ENCODE measurements at regions not wholly inside any gene's neighbourhood (a gene's known extent, or its start where the extent isn't known, plus 50 kb on each side); places are given as distances from the start of the nearest gene placed in this dataset.

GRCh38 chr17:72344613-72345012, 223.8 kb downstream of the SOX9 start:
- Mint-ChIP-seq H3K27me3 (peaks cover 2% of the 10 kb centered on the region), H3K36me3 (no peaks in the 10 kb centered on the region), H3K27ac (no peak overlapping the region), H3K4me3 (peak overlapping the region in 1 of 4 donors; percentile 74), H3K4me1 (peaks cover 0 to 3% (median 0%) of the 10 kb centered on the region in 3 donors), H3K9me3 (peaks cover 0 to 7% (median 5%) of the 10 kb centered on the region in 3 donors)

GRCh38 chr17:72345088-72345487, 224.3 kb downstream of the SOX9 start:
- Mint-ChIP-seq H3K4me3 (no peak overlapping the region), H3K9me3 (peaks cover 0 to 7% (median 5%) of the 10 kb centered on the region in 3 donors), H3K36me3 (no peaks in the 10 kb centered on the region), H3K4me1 (peaks cover 0 to 3% (median 0%) of the 10 kb centered on the region in 3 donors), H3K27me3 (peaks cover 2% of the 10 kb centered on the region), H3K27ac (no peak overlapping the region)

GRCh38 chr17:72345536-72345935, 224.7 kb downstream of the SOX9 start:
- Mint-ChIP-seq H3K27ac (no peak overlapping the region), H3K4me3 (no peak overlapping the region), H3K4me1 (peaks cover 0 to 3% (median 0%) of the 10 kb centered on the region in 3 donors), H3K9me3 (peaks cover 0 to 7% (median 5%) of the 10 kb centered on the region in 3 donors), H3K27me3 (peaks cover 2% of the 10 kb centered on the region), H3K36me3 (no peaks in the 10 kb centered on the region)

- H3K27me3 Mint-ChIP-seq = no peaks in the 10 kb centered on the region
- H3K4me1 Mint-ChIP-seq = peaks cover 0 to 3% (median 0%) of the 10 kb centered on the region in 3 donors
- H3K36me3 Mint-ChIP-seq = no peaks in the 10 kb centered on the region
- H3K4me3 Mint-ChIP-seq = no peak overlapping the region
- no peak overlapping the region for H3K27ac Mint-ChIP-seq
- peaks cover 0 to 7% (median 5%) of the 10 kb centered on the region in 3 donors for H3K9me3 Mint-ChIP-seq
Observed at GRCh38 chr17:72346306-72346705, 225.5 kb downstream of the SOX9 start.

- Mint-ChIP-seq H3K4me3 (no peak overlapping the region), H3K36me3 (no peaks in the 10 kb centered on the region), H3K9me3 (peaks cover 0 to 9% (median 5%) of the 10 kb centered on the region in 3 donors), H3K4me1 (peaks cover 0 to 3% (median 0%) of the 10 kb centered on the region in 3 donors), H3K27me3 (peaks cover 5% of the 10 kb centered on the region), H3K27ac (no peak overlapping the region)
Observed at GRCh38 chr17:72349011-72349410, 228.2 kb downstream of the SOX9 start.

- Mint-ChIP-seq H3K9me3 (peaks cover 0 to 9% (median 2%) of the 10 kb centered on the region in 3 donors), H3K4me3 (no peak overlapping the region), H3K27ac (peak overlapping the region in 1 of 3 donors; percentile 88), H3K36me3 (no peaks in the 10 kb centered on the region), H3K27me3 (peaks cover 6% of the 10 kb centered on the region), H3K4me1 (no peaks in the 10 kb centered on the region)
Observed at GRCh38 chr17:72349491-72349995, 228.7 kb downstream of the SOX9 start.

GRCh38 chr17:72350073-72350472, 229.3 kb downstream of the SOX9 start:
- H3K4me1 Mint-ChIP-seq = no peaks in the 10 kb centered on the region

GRCh38 chr17:72351365-72351764, 230.5 kb downstream of the SOX9 start:
- H3K36me3 Mint-ChIP-seq = no peaks in the 10 kb centered on the region
- peak overlapping the region in 1 of 3 donors; percentile 48 for H3K27ac Mint-ChIP-seq
- peaks cover 8% of the 10 kb centered on the region for H3K27me3 Mint-ChIP-seq

More at GRCh38 chr17:72350073-72350472, 229.3 kb downstream of the SOX9 start:
- H3K36me3 Mint-ChIP-seq = no peaks in the 10 kb centered on the region
- H3K4me3 Mint-ChIP-seq = no peak overlapping the region
- H3K27me3 Mint-ChIP-seq = peaks cover 6% of the 10 kb centered on the region
- peaks cover 0 to 4% (median 0%) of the 10 kb centered on the region in 3 donors for H3K9me3 Mint-ChIP-seq
- H3K27ac Mint-ChIP-seq = peak overlapping the region in 1 of 3 donors; percentile 88

GRCh38 chr17:72351884-72352346, 231.1 kb downstream of the SOX9 start:
- Mint-ChIP-seq H3K27ac (no peak overlapping the region), H3K4me1 (no peaks in the 10 kb centered on the region), H3K9me3 (peaks cover 0 to 11% (median 4%) of the 10 kb centered on the region in 3 donors), H3K4me3 (no peak overlapping the region), H3K36me3 (no peaks in the 10 kb centered on the region), H3K27me3 (peaks cover 8% of the 10 kb centered on the region)

More at GRCh38 chr17:72351365-72351764, 230.5 kb downstream of the SOX9 start:
- Mint-ChIP-seq H3K4me3 (no peak overlapping the region), H3K4me1 (no peaks in the 10 kb centered on the region), H3K9me3 (peaks cover 0 to 11% (median 4%) of the 10 kb centered on the region in 3 donors)

- Mint-ChIP-seq H3K27ac (no peak overlapping the region), H3K9me3 (peaks cover 0 to 11% (median 6%) of the 10 kb centered on the region in 3 donors), H3K4me1 (no peaks in the 10 kb centered on the region), H3K36me3 (no peaks in the 10 kb centered on the region), H3K4me3 (no peak overlapping the region), H3K27me3 (peaks cover 8% of the 10 kb centered on the region)
Observed at GRCh38 chr17:72353502-72353901, 232.7 kb downstream of the SOX9 start.

- Mint-ChIP-seq H3K36me3 (no peaks in the 10 kb centered on the region), H3K27ac (peak overlapping the region in 1 of 3 donors; percentile 47), H3K9me3 (peaks cover 0 to 11% (median 6%) of the 10 kb centered on the region in 3 donors), H3K27me3 (peaks cover 8% of the 10 kb centered on the region), H3K4me1 (no peaks in the 10 kb centered on the region), H3K4me3 (no peak overlapping the region)
Observed at GRCh38 chr17:72354071-72354470, 233.3 kb downstream of the SOX9 start.

GRCh38 chr17:72357764-72358365, 237.0 kb downstream of the SOX9 start:
- peaks cover 11% of the 10 kb centered on the region for H3K27me3 Mint-ChIP-seq
- no peak overlapping the region for H3K27ac Mint-ChIP-seq
- H3K4me3 Mint-ChIP-seq = no peak overlapping the region
- peaks cover 4% of the 10 kb centered on the region for H3K36me3 Mint-ChIP-seq
- H3K9me3 Mint-ChIP-seq = peaks cover 0 to 11% (median 7%) of the 10 kb centered on the region in 3 donors
- H3K4me1 Mint-ChIP-seq = no peaks in the 10 kb centered on the region

- peaks cover 4% of the 10 kb centered on the region for H3K36me3 Mint-ChIP-seq
- no peaks in the 10 kb centered on the region for H3K4me1 Mint-ChIP-seq
- peaks cover 0 to 11% (median 7%) of the 10 kb centered on the region in 3 donors for H3K9me3 Mint-ChIP-seq
- no peak overlapping the region for H3K4me3 Mint-ChIP-seq
- no peak overlapping the region for H3K27ac Mint-ChIP-seq
- peaks cover 11% of the 10 kb centered on the region for H3K27me3 Mint-ChIP-seq
Observed at GRCh38 chr17:72358465-72358864, 237.6 kb downstream of the SOX9 start.

- H3K27me3 Mint-ChIP-seq = peaks cover 8% of the 10 kb centered on the region
- H3K4me3 Mint-ChIP-seq = no peak overlapping the region
- H3K9me3 Mint-ChIP-seq = peaks cover 0 to 11% (median 5%) of the 10 kb centered on the region in 3 donors
- no peaks in the 10 kb centered on the region for H3K4me1 Mint-ChIP-seq
- no peak overlapping the region for H3K27ac Mint-ChIP-seq
- peaks cover 4% of the 10 kb centered on the region for H3K36me3 Mint-ChIP-seq
Observed at GRCh38 chr17:72359274-72359673, 238.5 kb downstream of the SOX9 start.

- Mint-ChIP-seq H3K27me3 (peaks cover 8% of the 10 kb centered on the region), H3K4me3 (no peak overlapping the region), H3K36me3 (peaks cover 4% of the 10 kb centered on the region), H3K27ac (no peak overlapping the region), H3K9me3 (peaks cover 0 to 11% (median 5%) of the 10 kb centered on the region in 3 donors), H3K4me1 (no peaks in the 10 kb centered on the region)
Observed at GRCh38 chr17:72359811-72360210, 239.0 kb downstream of the SOX9 start.

Measured in IgD-negative memory B cell (primary cell).